GM19324 (cell line): ENCODE measurements at regions not wholly inside any gene's neighbourhood (a gene's known extent, or its start where the extent isn't known, plus 50 kb on each side); places are given as distances from the start of the nearest gene placed in this dataset.

Experiments
- ATAC-seq: cut with Tn5 transposase; IDR thresholded peaks from one replicate; pipeline ENCODE4 v1.9.1; 2021; ENCODE audit warnings: mild to moderate bottlenecking, moderate library complexity; ENCODE audit not compliant: unreplicated experiment, low FRiP score

- ATAC-seq, result no peak
Measured at GRCh38 chr2:194270648-194271047, 1386.4 kb upstream of the SLC39A10 start.

- ATAC-seq, result no peak
Measured at GRCh38 chr2:194264586-194264985, 1392.4 kb upstream of the SLC39A10 start.

GRCh38 chr2:194260185-194260584, 1396.8 kb upstream of the SLC39A10 start:
- ATAC-seq, result no peak

GRCh38 chr2:194257095-194257494, 1399.9 kb upstream of the SLC39A10 start:
- no peak for ATAC-seq

- no peak for ATAC-seq
Measured at GRCh38 chr2:194253528-194254259, 1403.3 kb upstream of the SLC39A10 start.

GRCh38 chr2:194252127-194252526, 1404.9 kb upstream of the SLC39A10 start:
- no peak for ATAC-seq

- ATAC-seq, result no peak
Measured at GRCh38 chr2:194232600-194232999, 1424.4 kb upstream of the SLC39A10 start.

GRCh38 chr2:194223218-194223617, 1433.8 kb upstream of the SLC39A10 start:
- ATAC-seq, result no peak

GRCh38 chr2:194214192-194214591, 1442.8 kb upstream of the SLC39A10 start:
- ATAC-seq, result no peak

GRCh38 chr2:194205568-194206227, 1451.3 kb upstream of the SLC39A10 start:
- ATAC-seq, result no peak

GRCh38 chr2:194203898-194204297, 1453.1 kb upstream of the SLC39A10 start:
- ATAC-seq, result no peak

- no peak for ATAC-seq
Measured at GRCh38 chr2:194182888-194183287, 1474.1 kb upstream of the SLC39A10 start.

GRCh38 chr2:194176134-194176533, 1480.9 kb upstream of the SLC39A10 start:
- ATAC-seq, result no peak

GRCh38 chr2:194166818-194167217, 1490.2 kb upstream of the SLC39A10 start:
- no peak for ATAC-seq

- ATAC-seq, result no peak
Measured at GRCh38 chr2:194155431-194155830, 1501.6 kb upstream of the SLC39A10 start.

GRCh38 chr2:194151231-194151630, 1505.8 kb upstream of the SLC39A10 start:
- ATAC-seq, result no peak

- ATAC-seq, result no peak
Measured at GRCh38 chr2:194135463-194135862, 1521.6 kb upstream of the SLC39A10 start.

GRCh38 chr2:194128810-194129209, 1528.2 kb upstream of the SLC39A10 start:
- no peak for ATAC-seq

- no peak for ATAC-seq
Measured at GRCh38 chr2:194126418-194126817, 1530.6 kb upstream of the SLC39A10 start.

- no peak for ATAC-seq
Measured at GRCh38 chr2:194116861-194117260, 1540.2 kb upstream of the SLC39A10 start.

- peak; percentile 26 for ATAC-seq
Measured at GRCh38 chr2:194105358-194105757, 1551.7 kb upstream of the SLC39A10 start.

- ATAC-seq, result peak; percentile 98
Measured at GRCh38 chr2:194104687-194105086, 1552.3 kb upstream of the SLC39A10 start.
